ENCODE measurements at regions not wholly inside any gene's neighbourhood (a gene's known extent, or its start where the extent isn't known, plus 50 kb on each side); places are given as distances from the start of the nearest gene placed in this dataset.

GRCh38 chr9:84393266-84393950 is 52.9 kb upstream of the SLC28A3 start:
- TF ChIP-seq YY1 (IDR thresholded peaks at IDR 0.05; ENCODE audit: insufficient read depth, insufficient read length) (no peak), ZNF274 (IDR thresholded peaks at IDR 0.05; ENCODE audit: low read depth, low read length) (no peak), SUZ12 (IDR thresholded peaks at IDR 0.05; ENCODE audit: extremely low read depth, insufficient read depth, insufficient read length) (no peak)
- Histone ChIP-seq H3K36me3 (ENCODE audit: insufficient read depth, insufficient read length, low read length) (no peaks in the 10 kb centered on the region), H3K4me3 (ENCODE audit: insufficient read length, low read depth) (no peak overlapping the region), H3K27me3 (ENCODE audit: insufficient read depth, insufficient read length) (no peaks in the 10 kb centered on the region), H3K9me3 (ENCODE audit: insufficient read depth, low read length) (no peaks in the 10 kb centered on the region), H3K9ac (ENCODE audit: insufficient read length, low read depth) (no peak overlapping the region), H3K4me1 (ENCODE audit: insufficient read depth, insufficient read length) (peaks cover 4% of the 10 kb centered on the region)
- no peak for DNase-seq (ENCODE audit: low read depth, low spot score)

DNA sequence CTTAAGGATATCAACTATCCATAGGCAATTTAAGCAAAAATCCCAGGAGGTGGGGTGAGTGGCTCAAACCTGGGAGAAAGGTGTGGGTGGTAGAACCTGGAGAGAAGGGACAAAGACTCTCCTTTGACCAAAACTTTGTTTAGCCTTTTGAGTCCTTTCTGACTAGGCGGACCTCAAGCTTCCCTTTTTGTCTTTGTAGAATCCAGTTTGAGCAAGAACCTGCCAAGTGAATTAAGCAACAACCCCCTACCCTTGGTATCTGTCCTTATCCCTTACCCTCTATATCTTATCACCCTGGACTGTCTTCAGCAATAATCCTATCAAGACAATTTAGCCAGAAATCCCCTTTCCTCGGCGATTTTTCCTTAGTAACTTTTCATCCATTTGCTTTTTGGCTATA is 53.5 kb upstream of the SLC28A3 start:
- TF ChIP-seq SUZ12 (IDR thresholded peaks at IDR 0.05; ENCODE audit: extremely low read depth, insufficient read depth, insufficient read length) = no peak
- no peak for TF ChIP-seq YY1 (IDR thresholded peaks at IDR 0.05; ENCODE audit: insufficient read depth, insufficient read length)
- TF ChIP-seq ZNF274 (IDR thresholded peaks at IDR 0.05; ENCODE audit: low read depth, low read length) = no peak
- Histone ChIP-seq H3K9ac (ENCODE audit: insufficient read length, low read depth) (no peak overlapping the region), H3K9me3 (ENCODE audit: insufficient read depth, low read length) (no peaks in the 10 kb centered on the region), H3K27me3 (ENCODE audit: insufficient read depth, insufficient read length) (no peaks in the 10 kb centered on the region), H3K4me3 (ENCODE audit: insufficient read length, low read depth) (no peak overlapping the region), H3K4me1 (ENCODE audit: insufficient read depth, insufficient read length) (peaks cover 4% of the 10 kb centered on the region), H3K36me3 (ENCODE audit: insufficient read depth, insufficient read length, low read length) (no peaks in the 10 kb centered on the region)
- no peak for DNase-seq (ENCODE audit: low read depth, low spot score)

- peak; percentile 57 for DNase-seq (ENCODE audit: low read depth, low spot score)
- Histone ChIP-seq H3K4me1 (ENCODE audit: insufficient read depth, insufficient read length) (peaks cover 4% of the 10 kb centered on the region), H3K27me3 (ENCODE audit: insufficient read depth, insufficient read length) (no peaks in the 10 kb centered on the region), H3K4me3 (ENCODE audit: insufficient read length, low read depth) (no peak overlapping the region), H3K36me3 (ENCODE audit: insufficient read depth, insufficient read length, low read length) (no peaks in the 10 kb centered on the region), H3K9me3 (ENCODE audit: insufficient read depth, low read length) (peaks cover 8% of the 10 kb centered on the region; the same call in 1 of the 2 replicates), H3K9ac (ENCODE audit: insufficient read length, low read depth) (peak overlapping the region; percentile 50)
- TF ChIP-seq YY1 (IDR thresholded peaks at IDR 0.05; ENCODE audit: insufficient read depth, insufficient read length) (no peak), ZNF274 (IDR thresholded peaks at IDR 0.05; ENCODE audit: low read depth, low read length) (no peak), SUZ12 (IDR thresholded peaks at IDR 0.05; ENCODE audit: extremely low read depth, insufficient read depth, insufficient read length) (no peak)
Measured at GRCh38 chr9:84397151-84397728, 56.7 kb upstream of the SLC28A3 start.

- no peak for DNase-seq (ENCODE audit: low read depth, low spot score)
- Histone ChIP-seq H3K4me1 (ENCODE audit: insufficient read depth, insufficient read length) (peaks cover 4% of the 10 kb centered on the region), H3K27me3 (ENCODE audit: insufficient read depth, insufficient read length) (no peaks in the 10 kb centered on the region), H3K36me3 (ENCODE audit: insufficient read depth, insufficient read length, low read length) (no peaks in the 10 kb centered on the region), H3K9ac (ENCODE audit: insufficient read length, low read depth) (no peak overlapping the region), H3K4me3 (ENCODE audit: insufficient read length, low read depth) (no peak overlapping the region), H3K9me3 (ENCODE audit: insufficient read depth, low read length) (peaks cover 8% of the 10 kb centered on the region; the same call in 1 of the 2 replicates)
- TF ChIP-seq ZNF274 (IDR thresholded peaks at IDR 0.05; ENCODE audit: low read depth, low read length) (no peak), YY1 (IDR thresholded peaks at IDR 0.05; ENCODE audit: insufficient read depth, insufficient read length) (no peak), SUZ12 (IDR thresholded peaks at IDR 0.05; ENCODE audit: extremely low read depth, insufficient read depth, insufficient read length) (no peak)
Measured at GRCh38 chr9:84397822-84398221, 57.3 kb upstream of the SLC28A3 start.

DNA sequence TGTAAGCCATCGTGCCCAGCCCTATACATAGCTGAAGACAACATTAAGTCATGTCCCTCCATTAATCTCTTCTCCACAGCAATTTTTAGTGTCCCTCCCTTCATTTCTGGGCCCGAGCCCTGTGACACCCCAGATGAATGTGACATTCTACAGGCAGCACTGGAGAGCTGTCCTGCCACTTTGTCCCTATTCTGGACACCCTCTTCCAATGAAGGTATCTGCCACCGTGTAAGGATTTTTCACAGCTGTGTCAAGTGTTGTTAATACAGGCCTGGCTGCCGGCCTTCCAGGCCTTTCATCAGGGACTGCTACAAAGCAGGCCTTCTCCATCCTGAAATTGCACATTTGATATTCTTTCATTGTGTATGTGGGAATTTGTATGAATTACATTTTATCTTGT is 62.0 kb upstream of the SLC28A3 start:
- Histone ChIP-seq H3K27me3 (ENCODE audit: insufficient read depth, insufficient read length) (no peaks in the 10 kb centered on the region), H3K9ac (ENCODE audit: insufficient read length, low read depth) (no peak overlapping the region), H3K4me1 (ENCODE audit: insufficient read depth, insufficient read length) (peaks cover 2% of the 10 kb centered on the region), H3K36me3 (ENCODE audit: insufficient read depth, insufficient read length, low read length) (no peaks in the 10 kb centered on the region), H3K4me3 (ENCODE audit: insufficient read length, low read depth) (no peak overlapping the region), H3K9me3 (ENCODE audit: insufficient read depth, low read length) (peaks cover 12% of the 10 kb centered on the region; the same call in 1 of the 2 replicates)
- DNase-seq (ENCODE audit: low read depth, low spot score) = no peak
- TF ChIP-seq YY1 (IDR thresholded peaks at IDR 0.05; ENCODE audit: insufficient read depth, insufficient read length) (no peak), ZNF274 (IDR thresholded peaks at IDR 0.05; ENCODE audit: low read depth, low read length) (no peak), SUZ12 (IDR thresholded peaks at IDR 0.05; ENCODE audit: extremely low read depth, insufficient read depth, insufficient read length) (no peak)

- no peak for TF ChIP-seq ZNF274 (IDR thresholded peaks at IDR 0.05; ENCODE audit: low read depth, low read length)
- TF ChIP-seq YY1 (IDR thresholded peaks at IDR 0.05; ENCODE audit: insufficient read depth, insufficient read length) = no peak
- no peak for TF ChIP-seq SUZ12 (IDR thresholded peaks at IDR 0.05; ENCODE audit: extremely low read depth, insufficient read depth, insufficient read length)
- no peak overlapping the region for H3K4me3 ChIP-seq (ENCODE audit: insufficient read length, low read depth)
- no peak for DNase-seq (ENCODE audit: low read depth, low spot score)
- H3K27me3 ChIP-seq (ENCODE audit: insufficient read depth, insufficient read length) = no peaks in the 10 kb centered on the region
- peaks cover 20% of the 10 kb centered on the region; the same call in 1 of the 2 replicates for H3K9me3 ChIP-seq (ENCODE audit: insufficient read depth, low read length)
- no peaks in the 10 kb centered on the region for H3K36me3 ChIP-seq (ENCODE audit: insufficient read depth, insufficient read length, low read length)
- H3K9ac ChIP-seq (ENCODE audit: insufficient read length, low read depth) = no peak overlapping the region
- no peaks in the 10 kb centered on the region for H3K4me1 ChIP-seq (ENCODE audit: insufficient read depth, insufficient read length)
Measured at GRCh38 chr9:84403288-84403687, 62.7 kb upstream of the SLC28A3 start.

- Histone ChIP-seq H3K4me3 (ENCODE audit: insufficient read length, low read depth) (no peak overlapping the region), H3K27me3 (ENCODE audit: insufficient read depth, insufficient read length) (no peaks in the 10 kb centered on the region), H3K9ac (ENCODE audit: insufficient read length, low read depth) (no peak overlapping the region), H3K4me1 (ENCODE audit: insufficient read depth, insufficient read length) (no peaks in the 10 kb centered on the region), H3K36me3 (ENCODE audit: insufficient read depth, insufficient read length, low read length) (no peaks in the 10 kb centered on the region), H3K9me3 (ENCODE audit: insufficient read depth, low read length) (peaks cover 28% of the 10 kb centered on the region; the same call in 1 of the 2 replicates)
- no peak for TF ChIP-seq YY1 (IDR thresholded peaks at IDR 0.05; ENCODE audit: insufficient read depth, insufficient read length)
- no peak for TF ChIP-seq SUZ12 (IDR thresholded peaks at IDR 0.05; ENCODE audit: extremely low read depth, insufficient read depth, insufficient read length)
- no peak for TF ChIP-seq ZNF274 (IDR thresholded peaks at IDR 0.05; ENCODE audit: low read depth, low read length)
- DNase-seq (ENCODE audit: low read depth, low spot score) = peak; percentile 30
Measured at GRCh38 chr9:84404095-84404686, 63.6 kb upstream of the SLC28A3 start.

Measured in NT2/D1 (cell line).